Fibroblast of skin of abdomen (primary cell): ENCODE measurements at regions not wholly inside any gene's neighbourhood (a gene's known extent, or its start where the extent isn't known, plus 50 kb on each side); places are given as distances from the start of the nearest gene placed in this dataset.
A peak's percentile ranks its signal among the peaks of the same experiment; 100 is the strongest.

ENCODE experiments used
- DNase-seq: peaks from one replicate; pipeline ENCODE4 v3.0.0-alpha.2; 2013

GRCh38 chr12:126481688-126482087, 1416.5 kb downstream of the AACS start:
- DNase-seq = no peak

- DNase-seq = no peak
These were observed 1417.1 kb downstream of the AACS start for GRCh38 chr12:126482238-126482889.

- DNase-seq = peak; percentile 46
These were observed 1418.2 kb downstream of the AACS start for GRCh38 chr12:126483145-126484068.

GRCh38 chr12:126487431-126487980, 1422.3 kb downstream of the AACS start:
- DNase-seq = no peak

- no peak for DNase-seq
These were observed 1423.6 kb downstream of the AACS start for GRCh38 chr12:126488806-126489205.

GRCh38 chr12:126492181-126492580, 1426.9 kb downstream of the AACS start:
- no peak for DNase-seq

GRCh38 chr12:126493366-126494108, 1428.3 kb downstream of the AACS start:
- DNase-seq = peak; percentile 2

- DNase-seq = no peak
These were observed 1431.0 kb downstream of the AACS start for GRCh38 chr12:126496201-126496600.

- DNase-seq = peak; percentile 26
These were observed 1441.4 kb downstream of the AACS start for GRCh38 chr12:126506426-126507182.

GRCh38 chr12:126507231-126507630, 1442.0 kb downstream of the AACS start:
- DNase-seq = no peak

- DNase-seq = no peak
These were observed 1444.3 kb downstream of the AACS start for GRCh38 chr12:126509572-126509971.

- no peak for DNase-seq
These were observed 1445.4 kb downstream of the AACS start for GRCh38 chr12:126510630-126511029.

- no peak for DNase-seq
These were observed 1448.0 kb downstream of the AACS start for GRCh38 chr12:126512916-126513913.

GRCh38 chr12:126518596-126519200, 1453.5 kb downstream of the AACS start:
- DNase-seq = no peak

GRCh38 chr12:126519833-126520232, 1454.6 kb downstream of the AACS start:
- DNase-seq = no peak

GRCh38 chr12:126523891-126524290, 1458.7 kb downstream of the AACS start:
- DNase-seq = no peak

- no peak for DNase-seq
These were observed 1469.3 kb downstream of the AACS start for GRCh38 chr12:126534495-126534894.

- DNase-seq = no peak
These were observed 1469.7 kb downstream of the AACS start for GRCh38 chr12:126534942-126535341.

GRCh38 chr12:126535971-126536370, 1470.7 kb downstream of the AACS start:
- DNase-seq = peak; percentile 4

- peak; percentile 41 for DNase-seq
These were observed 1472.8 kb downstream of the AACS start for GRCh38 chr12:126537961-126538530.
